ENCODE measurements at regions not wholly inside any gene's neighbourhood (a gene's known extent, or its start where the extent isn't known, plus 50 kb on each side); places are given as distances from the start of the nearest gene placed in this dataset.

GRCh38 chrX:13110433-13111324, 66.3 kb upstream of the FAM9C start:
- TF ChIP-seq, protein P1, sequence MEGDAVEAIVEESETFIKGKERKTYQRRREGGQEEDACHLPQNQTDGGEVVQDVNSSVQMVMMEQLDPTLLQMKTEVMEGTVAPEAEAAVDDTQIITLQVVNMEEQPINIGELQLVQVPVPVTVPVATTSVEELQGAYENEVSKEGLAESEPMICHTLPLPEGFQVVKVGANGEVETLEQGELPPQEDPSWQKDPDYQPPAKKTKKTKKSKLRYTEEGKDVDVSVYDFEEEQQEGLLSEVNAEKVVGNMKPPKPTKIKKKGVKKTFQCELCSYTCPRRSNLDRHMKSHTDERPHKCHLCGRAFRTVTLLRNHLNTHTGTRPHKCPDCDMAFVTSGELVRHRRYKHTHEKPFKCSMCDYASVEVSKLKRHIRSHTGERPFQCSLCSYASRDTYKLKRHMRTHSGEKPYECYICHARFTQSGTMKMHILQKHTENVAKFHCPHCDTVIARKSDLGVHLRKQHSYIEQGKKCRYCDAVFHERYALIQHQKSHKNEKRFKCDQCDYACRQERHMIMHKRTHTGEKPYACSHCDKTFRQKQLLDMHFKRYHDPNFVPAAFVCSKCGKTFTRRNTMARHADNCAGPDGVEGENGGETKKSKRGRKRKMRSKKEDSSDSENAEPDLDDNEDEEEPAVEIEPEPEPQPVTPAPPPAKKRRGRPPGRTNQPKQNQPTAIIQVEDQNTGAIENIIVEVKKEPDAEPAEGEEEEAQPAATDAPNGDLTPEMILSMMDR (IDR thresholded peaks at IDR 0.05; ENCODE audit: low read length) = no peak
- TF ChIP-seq EZH2 (IDR thresholded peaks at IDR 0.05; ENCODE audit: borderline replicate concordance, low read length) = no peak

All from OCI-LY1 (cell line).